Keratinocyte (primary cell): ENCODE measurements at regions not wholly inside any gene's neighbourhood (a gene's known extent, or its start where the extent isn't known, plus 50 kb on each side); places are given as distances from the start of the nearest gene placed in this dataset.

Source experiments
- DNase-seq: peaks from one replicate; pipeline ENCODE4 v3.0.0-alpha.2; 2011; ENCODE audit warnings: low read depth, missing footprints, low spot score
- FAIRE-seq: peaks from 2 replicates; lab custom pipeline; 2011; peaks lifted over from hg19 to GRCh38; lab: Jason Lieb, UNC
- H2AFZ ChIP-seq: 2 replicates; pipeline ENCODE4 v1.6.0; 2012; ENCODE audit warnings: low read length, control low read depth, inconsistent platforms; ENCODE audit not compliant: control insufficient read depth
- H3K27ac ChIP-seq: 2 replicates; pipeline ENCODE4 v1.5.1; 2011; ENCODE audit warnings: low read length; ENCODE audit not compliant: control insufficient read depth, insufficient read depth
- H3K27me3 ChIP-seq: 3 replicates; pipeline ENCODE4 v1.6.0; 2011; ENCODE audit warnings: low read length; ENCODE audit not compliant: control insufficient read depth, insufficient read depth; ENCODE audit errors: extremely low read depth
- H3K36me3 ChIP-seq, 2 experiments: 2 replicates in 1 of 2; 3 replicates in 1 of 2; pipeline ENCODE4 v1.5.1; 2011; ENCODE audit warnings: low read length in 2 of 2, mild to moderate bottlenecking in 1 of 2; ENCODE audit not compliant: control insufficient read depth in 2 of 2, insufficient read depth in 2 of 2; ENCODE audit errors: extremely low read depth in 1 of 2
- H3K4me1 ChIP-seq: 3 replicates; pipeline ENCODE4 v1.5.1; 2011; ENCODE audit warnings: low read length; ENCODE audit not compliant: control insufficient read depth, insufficient read depth; ENCODE audit errors: extremely low read depth
- H3K4me2 ChIP-seq: 3 replicates; pipeline ENCODE4 v1.6.0; 2011; ENCODE audit warnings: low read depth, low read length; ENCODE audit not compliant: control insufficient read depth, insufficient read depth; ENCODE audit errors: extremely low read depth
- H3K4me3 ChIP-seq, 3 experiments: fragments of 200-600 bp in 1 of 3; sonication (generic) in 1 of 3; 2 replicates in 2 of 3; 3 replicates in 1 of 3; pipeline ENCODE4 v1.5.1; 2011 to 2016; ENCODE audit warnings: low read length in 3 of 3, mild to moderate bottlenecking in 3 of 3, control low read depth in 2 of 3, inconsistent platforms in 1 of 3, low read depth in 1 of 3, mixed read lengths in 1 of 3, mixed run types in 1 of 3, moderate library complexity in 1 of 3; ENCODE audit not compliant: control insufficient read depth in 2 of 3, insufficient read depth in 2 of 3; ENCODE audit errors: extremely low read depth in 1 of 3
- H3K79me2 ChIP-seq: 2 replicates; pipeline ENCODE4 v1.6.0; 2012; ENCODE audit warnings: low read length; ENCODE audit not compliant: control insufficient read depth, insufficient read depth
- H3K9ac ChIP-seq: 3 replicates; pipeline ENCODE4 v1.6.0; 2011; ENCODE audit warnings: low read length; ENCODE audit not compliant: control insufficient read depth, insufficient read depth; ENCODE audit errors: extremely low read depth
- H3K9me1 ChIP-seq: 3 replicates; pipeline ENCODE4 v1.6.0; 2011; ENCODE audit warnings: low read length; ENCODE audit not compliant: control insufficient read depth, insufficient read depth; ENCODE audit errors: extremely low read depth
- H3K9me3 ChIP-seq: 2 replicates; pipeline ENCODE4 v1.5.1; 2012; ENCODE audit warnings: low read depth, low read length; ENCODE audit not compliant: control insufficient read depth
- H4K20me1 ChIP-seq: 3 replicates; pipeline ENCODE4 v1.6.0; 2011; ENCODE audit warnings: low read length; ENCODE audit not compliant: control insufficient read depth, insufficient read depth; ENCODE audit errors: extremely low read depth
- EZH2 ChIP-seq: IDR thresholded peaks from one replicate; pipeline ENCODE4 v1.6.1; 2012; ENCODE audit warnings: inconsistent platforms, mild to moderate bottlenecking, low read length, moderate library complexity
- dilution Hi-C: fragments of 300-500 bp; cut with MboI; formaldehyde crosslinking; loops from one replicate; pipeline ENCODE4 v1.7.0; 2020; ENCODE audit warnings: low sequenced_read_pairs; ENCODE audit not compliant: extremely low pct_ligation_motif_present
- TF ChIP-seq, protein P1 (sequence below), 3 experiments: IDR thresholded peaks in 1 of 3; conservative IDR thresholded peaks in 1 of 3; optimal IDR thresholded peaks in 1 of 3; 2 replicates in 2 of 3; 3 replicates in 1 of 3; pipeline versions ENCODE3 to v1.5.1; 2011; ENCODE audit warnings: low read length in 3 of 3, mild to moderate bottlenecking in 3 of 3, moderate library complexity in 2 of 3, control low read depth in 1 of 3, inconsistent platforms in 1 of 3; ENCODE audit not compliant: insufficient read depth in 2 of 3; ENCODE audit errors: extremely low read depth in 1 of 3

DNA sequence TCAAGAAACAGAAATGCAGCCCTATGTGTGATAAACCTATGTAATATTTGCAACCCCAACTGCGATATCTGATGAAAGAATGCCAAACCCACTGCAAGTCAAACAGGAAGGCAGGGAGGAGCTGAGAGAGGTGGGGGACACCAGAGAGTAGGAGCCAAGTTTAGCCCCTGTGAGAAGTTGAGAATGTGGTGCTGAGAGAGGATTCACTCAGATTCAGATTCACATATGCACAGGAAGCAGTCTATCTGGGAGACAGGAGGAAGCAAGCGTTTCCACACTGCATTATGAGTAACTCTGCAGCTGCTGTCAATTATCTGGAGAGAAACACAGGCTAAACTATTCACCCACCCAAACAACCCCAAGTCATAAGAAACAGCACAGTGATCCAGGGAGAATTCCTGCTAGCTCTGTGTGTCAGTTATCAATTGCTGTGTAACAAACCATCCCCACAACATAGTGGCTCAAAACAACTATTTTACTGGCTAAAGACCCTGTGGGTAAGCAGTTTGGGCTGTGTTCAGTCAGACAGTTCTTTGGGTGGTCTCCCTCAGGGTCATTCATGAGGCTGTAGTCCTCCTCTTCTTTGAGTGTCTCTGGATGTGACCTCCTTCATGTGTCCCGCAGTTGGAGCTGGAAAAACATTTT is 161.9 kb upstream of the RAI14 start:
- Histone ChIP-seq H4K20me1 (no peaks in the 10 kb centered on the region), H3K9ac (no peak overlapping the region), H3K9me1 (no peaks in the 10 kb centered on the region), H3K4me2 (no peak overlapping the region), H3K4me3 (no peak overlapping the region), H3K9me3 (no peaks in the 10 kb centered on the region), H3K27ac (no peak overlapping the region), H3K36me3 (no peaks in the 10 kb centered on the region), H3K4me1 (peaks cover 6% of the 10 kb centered on the region), H3K27me3 (no peaks in the 10 kb centered on the region), H2AFZ (no peak overlapping the region), H3K79me2 (no peaks in the 10 kb centered on the region)
- FAIRE-seq (no peak), DNase-seq (no peak)
- dilution Hi-C loops = no loop called here
- TF ChIP-seq, protein P1, sequence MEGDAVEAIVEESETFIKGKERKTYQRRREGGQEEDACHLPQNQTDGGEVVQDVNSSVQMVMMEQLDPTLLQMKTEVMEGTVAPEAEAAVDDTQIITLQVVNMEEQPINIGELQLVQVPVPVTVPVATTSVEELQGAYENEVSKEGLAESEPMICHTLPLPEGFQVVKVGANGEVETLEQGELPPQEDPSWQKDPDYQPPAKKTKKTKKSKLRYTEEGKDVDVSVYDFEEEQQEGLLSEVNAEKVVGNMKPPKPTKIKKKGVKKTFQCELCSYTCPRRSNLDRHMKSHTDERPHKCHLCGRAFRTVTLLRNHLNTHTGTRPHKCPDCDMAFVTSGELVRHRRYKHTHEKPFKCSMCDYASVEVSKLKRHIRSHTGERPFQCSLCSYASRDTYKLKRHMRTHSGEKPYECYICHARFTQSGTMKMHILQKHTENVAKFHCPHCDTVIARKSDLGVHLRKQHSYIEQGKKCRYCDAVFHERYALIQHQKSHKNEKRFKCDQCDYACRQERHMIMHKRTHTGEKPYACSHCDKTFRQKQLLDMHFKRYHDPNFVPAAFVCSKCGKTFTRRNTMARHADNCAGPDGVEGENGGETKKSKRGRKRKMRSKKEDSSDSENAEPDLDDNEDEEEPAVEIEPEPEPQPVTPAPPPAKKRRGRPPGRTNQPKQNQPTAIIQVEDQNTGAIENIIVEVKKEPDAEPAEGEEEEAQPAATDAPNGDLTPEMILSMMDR (optimal IDR thresholded peaks at IDR 0.05 in 1 of 3, IDR thresholded peaks at IDR 0.05 in 1 of 3, conservative IDR thresholded peaks at IDR 0.05 in 1 of 3; ENCODE audit: extremely low read depth in 1 of 3, insufficient read depth in 2 of 3, low read length in 3 of 3) = no peak
- TF ChIP-seq EZH2 = no peak

DNA sequence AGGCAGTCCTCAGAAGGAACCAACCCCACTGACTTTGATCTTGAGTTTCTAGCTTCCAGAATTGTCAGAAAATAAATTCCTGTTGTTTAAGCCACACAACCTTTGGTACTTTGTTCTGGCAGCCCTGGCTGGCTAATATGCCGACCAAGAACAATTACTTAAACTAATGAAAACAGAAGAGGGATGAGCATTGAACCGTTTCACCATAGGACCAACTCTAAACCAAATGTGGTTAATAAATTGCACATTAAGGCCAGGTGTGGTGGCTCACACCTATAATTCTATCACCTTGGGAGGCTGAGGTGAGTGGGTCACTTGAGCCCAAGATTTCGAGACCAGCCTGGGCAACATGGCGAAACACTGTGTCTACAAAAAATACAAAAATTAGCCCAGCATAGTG is 160.9 kb upstream of the RAI14 start:
- Histone ChIP-seq H3K79me2 (no peaks in the 10 kb centered on the region), H3K27ac (no peak overlapping the region), H3K9me1 (no peaks in the 10 kb centered on the region), H3K27me3 (no peaks in the 10 kb centered on the region), H3K4me2 (no peak overlapping the region), H2AFZ (no peak overlapping the region), H3K4me1 (peaks cover 10% of the 10 kb centered on the region), H4K20me1 (no peaks in the 10 kb centered on the region), H3K4me3 (no peak overlapping the region), H3K36me3 (no peaks in the 10 kb centered on the region), H3K9me3 (no peaks in the 10 kb centered on the region), H3K9ac (no peak overlapping the region)
- DNase-seq (no peak), FAIRE-seq (no peak)
- no peak for TF ChIP-seq EZH2
- TF ChIP-seq, protein P1 (optimal IDR thresholded peaks at IDR 0.05 in 1 of 3, IDR thresholded peaks at IDR 0.05 in 1 of 3, conservative IDR thresholded peaks at IDR 0.05 in 1 of 3; ENCODE audit: extremely low read depth in 1 of 3, insufficient read depth in 2 of 3, low read length in 3 of 3) = no peak
- dilution Hi-C loops = no loop called here
